ENCODE measurements at regions not wholly inside any gene's neighbourhood (a gene's known extent, or its start where the extent isn't known, plus 50 kb on each side); places are given as distances from the start of the nearest gene placed in this dataset.

GRCh38 chr6:79862126-79862525 lies 85.2 kb downstream of the ELOVL4 start:
- Histone ChIP-seq H3K4me2 (ENCODE audit: low read length, poor library complexity, severe bottlenecking) (no peak overlapping the region), H3K4me1 (ENCODE audit: control insufficient read depth, insufficient read depth, low read depth, low read length) (no peaks in the 10 kb centered on the region), H4K91ac (ENCODE audit: low read length) (no peak overlapping the region), H3K27me3 (ENCODE audit: control insufficient read depth in 1 of 2, insufficient read depth in 1 of 2, low read length in 2 of 2) (no peaks in the 10 kb centered on the region), H3K4me3 (ENCODE audit: insufficient read depth in 1 of 2, low read depth in 1 of 2, low read length in 2 of 2) (no peak overlapping the region), H3K27ac (ENCODE audit: low read length, poor library complexity, severe bottlenecking) (no peak overlapping the region), H2AFZ (ENCODE audit: low read depth, low read length) (no peak overlapping the region), H3K18ac (ENCODE audit: low read depth in 1 of 2, low read length in 2 of 2) (no peak overlapping the region), H3K23ac (ENCODE audit: low read length in 2 of 2) (no peak overlapping the region), H3K9ac (ENCODE audit: low read length) (no peak overlapping the region), H3K9me3 (ENCODE audit: control insufficient read depth, low read length) (no peaks in the 10 kb centered on the region), H3K79me1 (replicated peaks; ENCODE audit: low read length, poor library complexity, severe bottlenecking) (no peaks in the 10 kb centered on the region), H2BK12ac (ENCODE audit: low read length in 2 of 2) (no peak overlapping the region), H2AK5ac (ENCODE audit: low read length, severe bottlenecking) (no peak overlapping the region), H2BK15ac (ENCODE audit: low read depth, poor library complexity, severe bottlenecking) (no peak overlapping the region), H2BK120ac (ENCODE audit: low read depth, low read length) (no peak overlapping the region), H4K8ac (ENCODE audit: low read length) (no peak overlapping the region), H3K4ac (ENCODE audit: low read depth in 1 of 2, low read length in 2 of 2) (no peak overlapping the region), H3K36me3 (ENCODE audit: control insufficient read depth in 1 of 2, insufficient read depth in 2 of 2, low read depth in 1 of 2, low read length in 2 of 2) (no peaks in the 10 kb centered on the region), H3K14ac (ENCODE audit: low read length in 2 of 2) (no peak overlapping the region), H2BK5ac (ENCODE audit: low read depth, low read length, poor library complexity, severe bottlenecking) (no peak overlapping the region)
- DNase-seq, result no peak
- 74% methylated on average over 3 of the region's 3 CpGs for WGBS

GRCh38 chr6:79861023-79861422 lies 86.3 kb downstream of the ELOVL4 start:
- Histone ChIP-seq H4K8ac (ENCODE audit: low read length) (no peak overlapping the region), H4K91ac (ENCODE audit: low read length) (no peak overlapping the region), H3K79me1 (replicated peaks; ENCODE audit: low read length, poor library complexity, severe bottlenecking) (no peaks in the 10 kb centered on the region), H2BK12ac (ENCODE audit: low read length in 2 of 2) (no peak overlapping the region), H3K27ac (ENCODE audit: low read length, poor library complexity, severe bottlenecking) (no peak overlapping the region), H3K4me2 (ENCODE audit: low read length, poor library complexity, severe bottlenecking) (no peak overlapping the region), H3K36me3 (ENCODE audit: control insufficient read depth in 1 of 2, insufficient read depth in 2 of 2, low read depth in 1 of 2, low read length in 2 of 2) (no peaks in the 10 kb centered on the region), H2AK5ac (ENCODE audit: low read length, severe bottlenecking) (no peak overlapping the region), H3K9ac (ENCODE audit: low read length) (no peak overlapping the region), H3K4me1 (ENCODE audit: control insufficient read depth, insufficient read depth, low read depth, low read length) (no peaks in the 10 kb centered on the region), H3K14ac (ENCODE audit: low read length in 2 of 2) (no peak overlapping the region), H3K27me3 (ENCODE audit: control insufficient read depth in 1 of 2, insufficient read depth in 1 of 2, low read length in 2 of 2) (no peaks in the 10 kb centered on the region), H3K23ac (ENCODE audit: low read length in 2 of 2) (no peak overlapping the region), H3K9me3 (ENCODE audit: control insufficient read depth, low read length) (no peaks in the 10 kb centered on the region), H2BK120ac (ENCODE audit: low read depth, low read length) (no peak overlapping the region), H2AFZ (ENCODE audit: low read depth, low read length) (no peak overlapping the region), H3K4me3 (ENCODE audit: insufficient read depth in 1 of 2, low read depth in 1 of 2, low read length in 2 of 2) (no peak overlapping the region), H3K18ac (ENCODE audit: low read depth in 1 of 2, low read length in 2 of 2) (no peak overlapping the region), H2BK5ac (ENCODE audit: low read depth, low read length, poor library complexity, severe bottlenecking) (no peak overlapping the region), H3K4ac (ENCODE audit: low read depth in 1 of 2, low read length in 2 of 2) (peak overlapping the region in 1 of 2 experiments; percentile 13), H2BK15ac (ENCODE audit: low read depth, poor library complexity, severe bottlenecking) (peak overlapping the region; percentile 36)
- 65% methylated on average over 6 of the region's 7 CpGs for WGBS
- DNase-seq, result no peak

GRCh38 chr6:79847426-79847825 lies 99.9 kb downstream of the ELOVL4 start:
- H2BK120ac ChIP-seq (ENCODE audit: low read depth, low read length), result no peak overlapping the region

GRCh38 chr6:79842376-79843040 lies 104.8 kb downstream of the ELOVL4 start:
- no peak overlapping the region for H3K14ac ChIP-seq (ENCODE audit: low read length in 2 of 2)
- H3K4me1 ChIP-seq (ENCODE audit: control insufficient read depth, insufficient read depth, low read depth, low read length), result no peaks in the 10 kb centered on the region
- H3K9ac ChIP-seq (ENCODE audit: low read length), result no peak overlapping the region
- H3K4ac ChIP-seq (ENCODE audit: low read depth in 1 of 2, low read length in 2 of 2), result no peak overlapping the region
- H4K91ac ChIP-seq (ENCODE audit: low read length), result no peak overlapping the region
- no peak overlapping the region for H2AFZ ChIP-seq (ENCODE audit: low read depth, low read length)
- peaks cover 24% of the 10 kb centered on the region for H3K9me3 ChIP-seq (ENCODE audit: control insufficient read depth, low read length)
- 96% methylated on average over 3 of the region's 3 CpGs for WGBS
- no peak overlapping the region for H2BK15ac ChIP-seq (ENCODE audit: low read depth, poor library complexity, severe bottlenecking)
- H3K27me3 ChIP-seq (ENCODE audit: control insufficient read depth in 1 of 2, insufficient read depth in 1 of 2, low read length in 2 of 2), result no peaks in the 10 kb centered on the region
- no peak overlapping the region for H2BK12ac ChIP-seq (ENCODE audit: low read length in 2 of 2)
- DNase-seq, result no peak
- H4K8ac ChIP-seq (ENCODE audit: low read length), result no peak overlapping the region
- no peak overlapping the region for H2BK5ac ChIP-seq (ENCODE audit: low read depth, low read length, poor library complexity, severe bottlenecking)
- H3K27ac ChIP-seq (ENCODE audit: low read length, poor library complexity, severe bottlenecking), result no peak overlapping the region
- no peak overlapping the region for H3K4me3 ChIP-seq (ENCODE audit: insufficient read depth in 1 of 2, low read depth in 1 of 2, low read length in 2 of 2)
- H2AK5ac ChIP-seq (ENCODE audit: low read length, severe bottlenecking), result no peak overlapping the region
- H3K4me2 ChIP-seq (ENCODE audit: low read length, poor library complexity, severe bottlenecking), result no peak overlapping the region
- no peaks in the 10 kb centered on the region for H3K79me1 ChIP-seq (replicated peaks; ENCODE audit: low read length, poor library complexity, severe bottlenecking)
- H3K23ac ChIP-seq (ENCODE audit: low read length in 2 of 2), result no peak overlapping the region
- H3K36me3 ChIP-seq (ENCODE audit: control insufficient read depth in 1 of 2, insufficient read depth in 2 of 2, low read depth in 1 of 2, low read length in 2 of 2), result no peaks in the 10 kb centered on the region
- H3K18ac ChIP-seq (ENCODE audit: low read depth in 1 of 2, low read length in 2 of 2), result no peak overlapping the region
- no peak overlapping the region for H2BK120ac ChIP-seq (ENCODE audit: low read depth, low read length)

More at GRCh38 chr6:79847426-79847825, 99.9 kb downstream of the ELOVL4 start:
- no peak overlapping the region for H3K4me2 ChIP-seq (ENCODE audit: low read length, poor library complexity, severe bottlenecking)
- H3K27me3 ChIP-seq (ENCODE audit: control insufficient read depth in 1 of 2, insufficient read depth in 1 of 2, low read length in 2 of 2), result no peaks in the 10 kb centered on the region
- WGBS, result 96% methylated on average over 1 of the region's 1 CpG
- no peak overlapping the region for H3K27ac ChIP-seq (ENCODE audit: low read length, poor library complexity, severe bottlenecking)
- H2AFZ ChIP-seq (ENCODE audit: low read depth, low read length), result no peak overlapping the region
- H3K36me3 ChIP-seq (ENCODE audit: control insufficient read depth in 1 of 2, insufficient read depth in 2 of 2, low read depth in 1 of 2, low read length in 2 of 2), result no peaks in the 10 kb centered on the region
- no peak overlapping the region for H3K9ac ChIP-seq (ENCODE audit: low read length)
- no peak overlapping the region for H2BK15ac ChIP-seq (ENCODE audit: low read depth, poor library complexity, severe bottlenecking)
- no peak overlapping the region for H2BK12ac ChIP-seq (ENCODE audit: low read length in 2 of 2)
- H3K4me1 ChIP-seq (ENCODE audit: control insufficient read depth, insufficient read depth, low read depth, low read length), result no peaks in the 10 kb centered on the region
- no peak for DNase-seq
- H4K8ac ChIP-seq (ENCODE audit: low read length), result no peak overlapping the region
- H3K23ac ChIP-seq (ENCODE audit: low read length in 2 of 2), result no peak overlapping the region
- no peak overlapping the region for H2AK5ac ChIP-seq (ENCODE audit: low read length, severe bottlenecking)
- no peak overlapping the region for H3K18ac ChIP-seq (ENCODE audit: low read depth in 1 of 2, low read length in 2 of 2)
- no peak overlapping the region for H3K14ac ChIP-seq (ENCODE audit: low read length in 2 of 2)
- no peak overlapping the region for H4K91ac ChIP-seq (ENCODE audit: low read length)
- H3K9me3 ChIP-seq (ENCODE audit: control insufficient read depth, low read length), result no peaks in the 10 kb centered on the region
- no peak overlapping the region for H2BK5ac ChIP-seq (ENCODE audit: low read depth, low read length, poor library complexity, severe bottlenecking)
- H3K79me1 ChIP-seq (replicated peaks; ENCODE audit: low read length, poor library complexity, severe bottlenecking), result no peaks in the 10 kb centered on the region
- H3K4ac ChIP-seq (ENCODE audit: low read depth in 1 of 2, low read length in 2 of 2), result no peak overlapping the region
- no peak overlapping the region for H3K4me3 ChIP-seq (ENCODE audit: insufficient read depth in 1 of 2, low read depth in 1 of 2, low read length in 2 of 2)
